MCF 10A (cell line): ENCODE measurements at regions not wholly inside any gene's neighbourhood (a gene's known extent, or its start where the extent isn't known, plus 50 kb on each side); places are given as distances from the start of the nearest gene placed in this dataset.
A peak's percentile ranks its signal among the peaks of the same experiment; 100 is the strongest.

Experiments used
- BruUV-seq: library from RNA; stranded (reverse); fragments of 400-500 nt; replicated peaks from 2 replicates; lab custom pipeline; 2021; lab: Mats Ljungman, UMichigan
- CTCF ChIA-PET: fragments of 300-600 bp; sonication (Branson Sonifier 250); formaldehyde crosslinking; extraction: SDS; loops from one replicate; lab custom pipeline; 2021; ENCODE audit warnings: antibody characterized with exemption, inconsistent platforms; lab: Yijun Ruan, JAX
- POLR2A ChIA-PET: fragments of 300-600, 350-650 bp; sonication (Branson Sonifier 250); formaldehyde crosslinking; extraction: SDS; loops from one replicate; lab custom pipeline; 2020; ENCODE audit warnings: antibody characterized with exemption, inconsistent platforms; lab: Yijun Ruan, JAX
- DNase-seq: peaks from one replicate; pipeline ENCODE4 v3.0.0-alpha.2; 2018; ENCODE audit not compliant: unreplicated experiment
- H3K27ac Mint-ChIP-seq: one replicate; pipeline ENCODE4 v1.8.0; 2022; ENCODE audit warnings: mild to moderate bottlenecking, low read depth, mixed read lengths; ENCODE audit not compliant: unreplicated experiment
- H3K27me3 Mint-ChIP-seq: one replicate; pipeline ENCODE4 v1.8.0; 2022; ENCODE audit warnings: mixed read lengths; ENCODE audit not compliant: insufficient read depth, unreplicated experiment
- H3K36me3 Mint-ChIP-seq: one replicate; pipeline ENCODE4 v1.8.0; 2022; ENCODE audit warnings: mild to moderate bottlenecking, moderate library complexity, mixed read lengths; ENCODE audit not compliant: insufficient read depth, unreplicated experiment
- H3K4me1 Mint-ChIP-seq: one replicate; pipeline ENCODE4 v1.8.0; 2022; ENCODE audit warnings: mixed read lengths; ENCODE audit not compliant: insufficient read depth, unreplicated experiment
- H3K4me3 Mint-ChIP-seq: one replicate; pipeline ENCODE4 v1.8.0; 2022; ENCODE audit warnings: mild to moderate bottlenecking, moderate library complexity, mixed read lengths; ENCODE audit not compliant: unreplicated experiment
- H3K9me3 Mint-ChIP-seq: one replicate; pipeline ENCODE4 v1.8.0; 2022; ENCODE audit warnings: mixed read lengths; ENCODE audit not compliant: unreplicated experiment
- intact Hi-C: fragments of 100-400 bp; cut with micrococcal nuclease; formaldehyde crosslinking; loops from 2 replicates; pipeline ENCODE4 v1.14.1; 2022
- TF ChIP-seq, protein P1 (sequence below): fragments of 200-600 bp; IDR thresholded peaks from one replicate; pipeline ENCODE4 v1.8.0; 2022; ENCODE audit warnings: antibody characterized with exemption, mild to moderate bottlenecking; ENCODE audit not compliant: unreplicated experiment

DNA sequence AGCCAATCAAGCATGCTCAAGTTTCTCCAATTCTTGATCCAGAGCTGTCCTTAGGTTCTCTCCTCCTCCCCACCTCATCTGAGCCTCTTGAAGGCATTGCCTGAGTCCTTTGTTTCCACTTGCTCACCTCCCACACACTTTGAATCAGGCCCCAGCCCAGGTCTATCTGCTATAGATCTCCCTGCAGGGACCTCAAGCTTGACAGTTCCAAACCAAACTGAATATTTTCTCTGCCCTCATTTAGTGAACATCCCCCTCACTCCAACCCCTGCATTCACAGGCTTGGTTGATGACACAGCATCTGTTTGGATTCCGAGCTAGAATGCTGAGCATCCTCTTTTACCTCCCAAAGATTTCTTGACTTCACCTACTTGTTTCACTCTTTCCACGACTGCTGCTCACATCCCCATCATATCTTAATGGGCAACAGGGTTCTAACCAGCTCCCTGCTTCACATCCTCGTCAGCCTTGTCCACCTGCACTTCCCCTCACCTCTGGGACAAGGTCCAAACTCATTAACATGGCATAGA is 474.5 kb downstream of the ZSWIM6 start:
- H3K9me3 Mint-ChIP-seq = no peaks in the 10 kb centered on the region
- TF ChIP-seq, protein P1, sequence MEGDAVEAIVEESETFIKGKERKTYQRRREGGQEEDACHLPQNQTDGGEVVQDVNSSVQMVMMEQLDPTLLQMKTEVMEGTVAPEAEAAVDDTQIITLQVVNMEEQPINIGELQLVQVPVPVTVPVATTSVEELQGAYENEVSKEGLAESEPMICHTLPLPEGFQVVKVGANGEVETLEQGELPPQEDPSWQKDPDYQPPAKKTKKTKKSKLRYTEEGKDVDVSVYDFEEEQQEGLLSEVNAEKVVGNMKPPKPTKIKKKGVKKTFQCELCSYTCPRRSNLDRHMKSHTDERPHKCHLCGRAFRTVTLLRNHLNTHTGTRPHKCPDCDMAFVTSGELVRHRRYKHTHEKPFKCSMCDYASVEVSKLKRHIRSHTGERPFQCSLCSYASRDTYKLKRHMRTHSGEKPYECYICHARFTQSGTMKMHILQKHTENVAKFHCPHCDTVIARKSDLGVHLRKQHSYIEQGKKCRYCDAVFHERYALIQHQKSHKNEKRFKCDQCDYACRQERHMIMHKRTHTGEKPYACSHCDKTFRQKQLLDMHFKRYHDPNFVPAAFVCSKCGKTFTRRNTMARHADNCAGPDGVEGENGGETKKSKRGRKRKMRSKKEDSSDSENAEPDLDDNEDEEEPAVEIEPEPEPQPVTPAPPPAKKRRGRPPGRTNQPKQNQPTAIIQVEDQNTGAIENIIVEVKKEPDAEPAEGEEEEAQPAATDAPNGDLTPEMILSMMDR = no peak
- intact Hi-C loops = no loop called here
- ChIA-PET CTCF (interaction anchor here (0.7 to 1.5 kb wide), 3 partner anchors 128 to 151 kb away, joined by 3 to 6 read pairs (median 4); no protein-coding TSS in a partner anchor), POLR2A (interaction anchor here (0.6 kb wide), 1 partner anchor 71 kb away, joined by 3 read pairs; no protein-coding TSS in a partner anchor)
- H3K4me3 Mint-ChIP-seq = no peak overlapping the region
- no TSS peak for BruUV-seq
- H3K4me1 Mint-ChIP-seq = peaks cover 25% of the 10 kb centered on the region
- peak overlapping the region; percentile 90 for H3K27ac Mint-ChIP-seq
- no peak for DNase-seq
- H3K27me3 Mint-ChIP-seq = no peaks in the 10 kb centered on the region
- H3K36me3 Mint-ChIP-seq = peaks cover 4% of the 10 kb centered on the region

DNA sequence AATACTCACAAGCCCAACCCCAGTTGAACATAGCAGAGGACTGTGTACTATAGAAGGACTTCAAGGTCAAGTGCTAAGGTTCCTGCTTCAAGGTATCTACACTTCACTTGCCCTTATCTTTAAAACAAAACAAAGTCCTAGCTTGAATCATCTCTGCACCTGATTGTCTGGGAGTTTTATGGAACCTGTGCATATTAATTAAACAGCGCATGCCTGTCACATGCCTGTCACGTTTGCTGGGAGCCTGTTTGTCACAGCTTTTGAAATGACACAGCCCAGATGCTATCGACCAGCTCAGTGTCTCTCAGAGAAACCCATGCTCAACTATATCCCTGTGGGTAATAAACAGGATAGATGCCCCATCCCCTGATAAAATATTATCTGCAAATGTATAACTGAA is 476.0 kb downstream of the ZSWIM6 start:
- Mint-ChIP-seq H3K4me3 (no peak overlapping the region), H3K27me3 (no peaks in the 10 kb centered on the region), H3K36me3 (peaks cover 4% of the 10 kb centered on the region), H3K9me3 (no peaks in the 10 kb centered on the region), H3K4me1 (peaks cover 25% of the 10 kb centered on the region), H3K27ac (no peak overlapping the region)
- no peak for DNase-seq
- intact Hi-C loops = no loop called here
- TF ChIP-seq, protein P1 = no peak
- CTCF ChIA-PET = interaction anchor here (1.0 to 1.8 kb wide), 3 partner anchors 10 to 149 kb away, joined by 3 to 6 read pairs (median 4); no protein-coding TSS in a partner anchor
- BruUV-seq = no TSS peak
- POLR2A ChIA-PET = no interaction called here

- peaks cover 4% of the 10 kb centered on the region for H3K36me3 Mint-ChIP-seq
- no peak for DNase-seq
- peaks cover 25% of the 10 kb centered on the region for H3K4me1 Mint-ChIP-seq
- no peaks in the 10 kb centered on the region for H3K9me3 Mint-ChIP-seq
- intact Hi-C loops = no loop called here
- ChIA-PET CTCF (interaction anchor here (1.0 to 1.8 kb wide), 3 partner anchors 17 to 150 kb away, joined by 3 to 6 read pairs (median 4); no protein-coding TSS in a partner anchor), POLR2A (interaction anchor here (0.6 to 1.2 kb wide), 3 partner anchors 9 to 368 kb away, joined by 3 to 5 read pairs (median 3); no protein-coding TSS in a partner anchor)
- BruUV-seq = no TSS peak
- H3K27ac Mint-ChIP-seq = no peak overlapping the region
- TF ChIP-seq, protein P1 = no peak
- H3K4me3 Mint-ChIP-seq = no peak overlapping the region
- H3K27me3 Mint-ChIP-seq = no peaks in the 10 kb centered on the region
Observed at GRCh38 chr5:61808909-61809308, 476.9 kb downstream of the ZSWIM6 start.

- peaks cover 4% of the 10 kb centered on the region for H3K36me3 Mint-ChIP-seq
- H3K4me1 Mint-ChIP-seq = peaks cover 25% of the 10 kb centered on the region
- intact Hi-C loops = no loop called here
- TF ChIP-seq, protein P1 = no peak
- BruUV-seq = no TSS peak
- no peaks in the 10 kb centered on the region for H3K9me3 Mint-ChIP-seq
- peak overlapping the region; percentile 37 for H3K27ac Mint-ChIP-seq
- ChIA-PET CTCF (interaction anchor here (0.7 to 1.2 kb wide), 2 partner anchors 16 to 125 kb away, joined by 3 to 6 read pairs; no protein-coding TSS in a partner anchor), POLR2A (interaction anchor here (1.1 to 1.2 kb wide), 2 partner anchors 8 to 369 kb away, joined by 3 to 5 read pairs; no protein-coding TSS in a partner anchor)
- no peak overlapping the region for H3K4me3 Mint-ChIP-seq
- H3K27me3 Mint-ChIP-seq = no peaks in the 10 kb centered on the region
- DNase-seq = peak; percentile 84
Observed at GRCh38 chr5:61809651-61810050, 477.6 kb downstream of the ZSWIM6 start.
